ENCODE measurements at regions not wholly inside any gene's neighbourhood (a gene's known extent, or its start where the extent isn't known, plus 50 kb on each side); places are given as distances from the start of the nearest gene placed in this dataset.

- TF ChIP-seq POLR2AphosphoS5 (IDR thresholded peaks at IDR 0.05; ENCODE audit: low read depth) (no peak), CTCF (conservative IDR thresholded peaks at IDR 0.05; ENCODE audit: low read depth in 2 of 2) (no peak), EZH2 (IDR thresholded peaks at IDR 0.05; ENCODE audit: low read depth, unreplicated experiment) (no peak), REST (IDR thresholded peaks at IDR 0.05; ENCODE audit: unreplicated experiment) (no peak), STAT1 (IDR thresholded peaks at IDR 0.05; ENCODE audit: unreplicated experiment) (no peak), EZH2phosphoT487 (IDR thresholded peaks at IDR 0.05; ENCODE audit: unreplicated experiment) (no peak)
Observed at GRCh38 chr2:151181524-151181923, 80.1 kb downstream of the RBM43 start.

Data from GM23338 (cell line).